PC-3 (cell line): ENCODE measurements at regions not wholly inside any gene's neighbourhood (a gene's known extent, or its start where the extent isn't known, plus 50 kb on each side); places are given as distances from the start of the nearest gene placed in this dataset.

ENCODE experiments used
- ATAC-seq: fragments of 200-7000 bp; cut with Tn5 transposase; 2 replicates; pipeline ENCODE4 v1.9.1; 2020; ENCODE audit warnings: mild to moderate bottlenecking, moderate library complexity
- BruUV-seq: library from RNA; stranded (reverse); fragments of 400-500 nt; replicated peaks from 2 replicates; lab custom pipeline; 2021; lab: Mats Ljungman, UMichigan
- CTCF ChIA-PET: fragments of 300-600 bp; sonication (Branson Sonifier 250); formaldehyde crosslinking; loops from one replicate; lab custom pipeline; 2022; ENCODE audit warnings: antibody characterized with exemption; lab: Charles Lee
- POLR2A ChIA-PET: fragments of 300-600 bp; sonication (Branson Sonifier 250); formaldehyde crosslinking; loops from one replicate; lab custom pipeline; 2022; ENCODE audit warnings: antibody characterized with exemption; ENCODE audit not compliant: unreplicated experiment; lab: Charles Lee
- DNase-seq: peaks from one replicate; pipeline ENCODE4 v3.0.0-alpha.2; 2015
- H2AFZ ChIP-seq: fragments of 300-600 bp; sonication (generic); 2 replicates; pipeline ENCODE4 v1.6.0; 2016; ENCODE audit warnings: antibody characterized with exemption, low read length
- H3F3A ChIP-seq: fragments of 300-600 bp; sonication (generic); one replicate; pipeline ENCODE4 v1.6.0; 2017; ENCODE audit warnings: antibody characterized with exemption, low read length, control low read depth, mild to moderate bottlenecking; ENCODE audit not compliant: unreplicated experiment
- H3K27ac ChIP-seq: fragments of 300-600 bp; sonication (generic); 2 replicates; pipeline ENCODE4 v1.5.1; 2016; ENCODE audit warnings: mild to moderate bottlenecking, low read length
- H3K27me3 ChIP-seq: fragments of 300-600 bp; sonication (generic); 2 replicates; pipeline ENCODE4 v1.6.1; 2016; ENCODE audit warnings: low read length, mixed read lengths
- H3K36me3 ChIP-seq: fragments of 300-600 bp; sonication (generic); 2 replicates; pipeline ENCODE4 v1.6.1; 2016; ENCODE audit warnings: low read depth, mixed run types, low read length, mixed read lengths
- H3K4me1 ChIP-seq: fragments of 300-600 bp; sonication (generic); 2 replicates; pipeline ENCODE4 v1.5.1; 2016; ENCODE audit warnings: low read length; ENCODE audit not compliant: insufficient read depth
- H3K4me2 ChIP-seq: fragments of 300-600 bp; sonication (generic); 2 replicates; pipeline ENCODE4 v1.6.0; 2016; ENCODE audit warnings: low read length
- H3K4me3 ChIP-seq: fragments of 300-600 bp; sonication (generic); 2 replicates; pipeline ENCODE4 v1.5.1; 2016; ENCODE audit warnings: mild to moderate bottlenecking, low read length, mixed read lengths
- H3K79me2 ChIP-seq: fragments of 300-600 bp; sonication (generic); 2 replicates; pipeline ENCODE4 v1.6.1; 2017; ENCODE audit warnings: low read length, mixed read lengths
- H3K9ac ChIP-seq: fragments of 300-600 bp; sonication (generic); 2 replicates; pipeline ENCODE4 v1.6.0; 2016; ENCODE audit warnings: mild to moderate bottlenecking, low read length
- H3K9me2 ChIP-seq: fragments of 300-600 bp; sonication (generic); replicated peaks from 2 replicates; pipeline ENCODE4 v1.6.1; 2016; ENCODE audit warnings: mixed run types, low read length, mixed read lengths
- H3K9me3 ChIP-seq: fragments of 300-600 bp; sonication (generic); 2 replicates; pipeline ENCODE4 v1.6.1; 2016; ENCODE audit warnings: low read length, mixed read lengths
- H4K20me1 ChIP-seq: fragments of 300-600 bp; sonication (generic); 2 replicates; pipeline ENCODE4 v1.6.1; 2016; ENCODE audit warnings: low read length, mixed read lengths
- CTCF ChIP-seq: fragments of 300-600 bp; sonication (generic); conservative IDR thresholded peaks from 2 replicates; pipeline ENCODE4 v1.5.1; 2017; ENCODE audit warnings: antibody characterized with exemption, low read depth, mild to moderate bottlenecking, low read length
- EZH2 ChIP-seq: fragments of 300-600 bp; sonication (generic); IDR thresholded peaks from one replicate; pipeline ENCODE4 v1.6.1; 2017; ENCODE audit warnings: antibody characterized with exemption, mild to moderate bottlenecking, low read length; ENCODE audit not compliant: unreplicated experiment
- EZH2phosphoT487 ChIP-seq: fragments of 300-600 bp; sonication (generic); IDR thresholded peaks from 2 replicates; pipeline ENCODE4 v1.6.1; 2018; ENCODE audit warnings: mild to moderate bottlenecking, antibody characterized with exemption, low read length, borderline replicate concordance
- intact Hi-C: fragments of 100-400 bp; cut with micrococcal nuclease; formaldehyde crosslinking; loops from 2 replicates; pipeline ENCODE4 v1.9.0; 2023

- H3K27me3 ChIP-seq: no peaks in the 10 kb centered on the region
- H3F3A ChIP-seq: peaks cover 4% of the 10 kb centered on the region
- ChIA-PET POLR2A (no interaction called here), CTCF (no interaction called here)
- H3K36me3 ChIP-seq: no peaks in the 10 kb centered on the region
- H3K79me2 ChIP-seq: no peaks in the 10 kb centered on the region
- intact Hi-C loops: no loop called here
- DNase-seq: no peak
- H2AFZ ChIP-seq: no peak overlapping the region
- no peak overlapping the region for H3K9ac ChIP-seq
- ATAC-seq: no peak
- H3K27ac ChIP-seq: no peak overlapping the region
- no peak for TF ChIP-seq EZH2phosphoT487
- TF ChIP-seq EZH2: no peak
- TF ChIP-seq CTCF: no peak
- H3K9me3 ChIP-seq: no peaks in the 10 kb centered on the region
- H4K20me1 ChIP-seq: no peaks in the 10 kb centered on the region
- H3K4me3 ChIP-seq: no peak overlapping the region
- H3K4me2 ChIP-seq: no peak overlapping the region
- no TSS peak for BruUV-seq
- peaks cover 16% of the 10 kb centered on the region for H3K4me1 ChIP-seq
- no peaks in the 10 kb centered on the region for H3K9me2 ChIP-seq
Measured at GRCh38 chr1:115194506-115194905, 105.2 kb upstream of the TSPAN2 start.

- Histone ChIP-seq H3K4me2 (no peak overlapping the region), H3K9me2 (no peaks in the 10 kb centered on the region), H2AFZ (no peak overlapping the region), H3K27ac (no peak overlapping the region), H3K4me3 (no peak overlapping the region), H3K36me3 (no peaks in the 10 kb centered on the region), H3F3A (peaks cover 4% of the 10 kb centered on the region), H3K4me1 (peaks cover 28% of the 10 kb centered on the region), H3K27me3 (no peaks in the 10 kb centered on the region), H3K9ac (no peak overlapping the region), H4K20me1 (no peaks in the 10 kb centered on the region), H3K9me3 (no peaks in the 10 kb centered on the region), H3K79me2 (no peaks in the 10 kb centered on the region)
- ATAC-seq (no peak), DNase-seq (no peak)
- TF ChIP-seq EZH2 (no peak), EZH2phosphoT487 (no peak), CTCF (no peak)
- intact Hi-C loops: no loop called here
- POLR2A ChIA-PET: no interaction called here
- CTCF ChIA-PET: no interaction called here
- BruUV-seq: no TSS peak
Measured at GRCh38 chr1:115193046-115193828, 103.9 kb upstream of the TSPAN2 start.

- no peak for TF ChIP-seq EZH2phosphoT487
- no peak for TF ChIP-seq EZH2
- TF ChIP-seq CTCF: no peak
- H3K4me2 ChIP-seq: no peak overlapping the region
- H3F3A ChIP-seq: peaks cover 4% of the 10 kb centered on the region
- H3K27me3 ChIP-seq: no peaks in the 10 kb centered on the region
- H3K9ac ChIP-seq: no peak overlapping the region
- DNase-seq: no peak
- intact Hi-C loops: no loop called here
- no peaks in the 10 kb centered on the region for H4K20me1 ChIP-seq
- H3K4me3 ChIP-seq: no peak overlapping the region
- POLR2A ChIA-PET: no interaction called here
- H3K4me1 ChIP-seq: peaks cover 29% of the 10 kb centered on the region
- ATAC-seq: no peak
- CTCF ChIA-PET: no interaction called here
- no peaks in the 10 kb centered on the region for H3K9me2 ChIP-seq
- H3K27ac ChIP-seq: no peak overlapping the region
- H3K36me3 ChIP-seq: no peaks in the 10 kb centered on the region
- no peaks in the 10 kb centered on the region for H3K9me3 ChIP-seq
- no TSS peak for BruUV-seq
- no peak overlapping the region for H2AFZ ChIP-seq
- no peaks in the 10 kb centered on the region for H3K79me2 ChIP-seq
Measured at GRCh38 chr1:115192200-115192767, 103.0 kb upstream of the TSPAN2 start.
